GM21576 (cell line): ENCODE measurements at regions not wholly inside any gene's neighbourhood (a gene's known extent, or its start where the extent isn't known, plus 50 kb on each side); places are given as distances from the start of the nearest gene placed in this dataset.

ENCODE experiments used
- ATAC-seq: cut with Tn5 transposase; IDR thresholded peaks from one replicate; pipeline ENCODE4 v1.9.1; 2021; ENCODE audit warnings: mild to moderate bottlenecking, moderate library complexity; ENCODE audit not compliant: unreplicated experiment

- ATAC-seq: no peak
These were observed 263.3 kb downstream of the SLITRK1 start for GRCh38 chr13:83618966-83619365.

- ATAC-seq: no peak
These were observed 268.8 kb downstream of the SLITRK1 start for GRCh38 chr13:83613524-83613923.

- no peak for ATAC-seq
These were observed 280.7 kb downstream of the SLITRK1 start for GRCh38 chr13:83601539-83601938.

GRCh38 chr13:83592095-83592494 lies 290.2 kb downstream of the SLITRK1 start:
- no peak for ATAC-seq

- no peak for ATAC-seq
These were observed 292.5 kb downstream of the SLITRK1 start for GRCh38 chr13:83589814-83590213.

- no peak for ATAC-seq
These were observed 305.1 kb downstream of the SLITRK1 start for GRCh38 chr13:83577183-83577582.

GRCh38 chr13:83568019-83568418 lies 314.3 kb downstream of the SLITRK1 start:
- no peak for ATAC-seq

- ATAC-seq: no peak
These were observed 318.8 kb downstream of the SLITRK1 start for GRCh38 chr13:83563499-83563898.

- ATAC-seq: no peak
These were observed 324.4 kb downstream of the SLITRK1 start for GRCh38 chr13:83557845-83558244.

- ATAC-seq: no peak
These were observed 332.6 kb downstream of the SLITRK1 start for GRCh38 chr13:83549671-83550070.

GRCh38 chr13:83547043-83547442 lies 335.2 kb downstream of the SLITRK1 start:
- no peak for ATAC-seq

GRCh38 chr13:83546476-83546875 lies 335.8 kb downstream of the SLITRK1 start:
- no peak for ATAC-seq

- no peak for ATAC-seq
These were observed 343.6 kb downstream of the SLITRK1 start for GRCh38 chr13:83538636-83539035.

- ATAC-seq: no peak
These were observed 345.3 kb downstream of the SLITRK1 start for GRCh38 chr13:83536941-83537340.

GRCh38 chr13:83536153-83536552 lies 346.1 kb downstream of the SLITRK1 start:
- ATAC-seq: no peak

GRCh38 chr13:83532809-83533208 lies 349.5 kb downstream of the SLITRK1 start:
- ATAC-seq: no peak

- ATAC-seq: no peak
These were observed 351.3 kb downstream of the SLITRK1 start for GRCh38 chr13:83531022-83531421.

- no peak for ATAC-seq
These were observed 365.5 kb downstream of the SLITRK1 start for GRCh38 chr13:83516781-83517180.

GRCh38 chr13:83515268-83516015 lies 366.8 kb downstream of the SLITRK1 start:
- no peak for ATAC-seq

GRCh38 chr13:83508771-83509301 lies 373.4 kb downstream of the SLITRK1 start:
- ATAC-seq: no peak

- ATAC-seq: no peak
These were observed 378.9 kb downstream of the SLITRK1 start for GRCh38 chr13:83503424-83503823.

- no peak for ATAC-seq
These were observed 383.0 kb downstream of the SLITRK1 start for GRCh38 chr13:83499286-83499685.
